Calu3 (cell line): ENCODE measurements at regions not wholly inside any gene's neighbourhood (a gene's known extent, or its start where the extent isn't known, plus 50 kb on each side); places are given as distances from the start of the nearest gene placed in this dataset.

Experiments used
- BruUV-seq: library from RNA; stranded (reverse); fragments of 400-500 nt; replicated peaks from 2 replicates; lab custom pipeline; 2021; lab: Mats Ljungman, UMichigan
- CTCF ChIA-PET: fragments of 300-600 bp; sonication (Branson Sonifier 250); formaldehyde crosslinking; loops from one replicate; lab custom pipeline; 2022; ENCODE audit warnings: antibody characterized with exemption; lab: Charles Lee
- DNase-seq: peaks from one replicate; pipeline ENCODE4 v3.0.0; 2022
- H3K27ac Mint-ChIP-seq: one replicate; pipeline ENCODE4 v1.8.0; 2022; ENCODE audit warnings: mixed read lengths; ENCODE audit not compliant: unreplicated experiment
- H3K27me3 Mint-ChIP-seq: one replicate; pipeline ENCODE4 v1.8.0; 2022; ENCODE audit warnings: mixed read lengths; ENCODE audit not compliant: unreplicated experiment
- H3K36me3 Mint-ChIP-seq: one replicate; pipeline ENCODE4 v1.8.0; 2022; ENCODE audit warnings: mild to moderate bottlenecking, moderate library complexity, mixed read lengths; ENCODE audit not compliant: insufficient read depth, unreplicated experiment
- H3K4me1 Mint-ChIP-seq: one replicate; pipeline ENCODE4 v1.8.0; 2022; ENCODE audit warnings: mild to moderate bottlenecking, low read depth, mixed read lengths; ENCODE audit not compliant: unreplicated experiment
- H3K4me3 Mint-ChIP-seq: one replicate; pipeline ENCODE4 v1.8.0; 2022; ENCODE audit warnings: mild to moderate bottlenecking, low read depth, moderate library complexity, mixed read lengths; ENCODE audit not compliant: unreplicated experiment
- H3K9me3 Mint-ChIP-seq: one replicate; pipeline ENCODE4 v1.8.0; 2022; ENCODE audit warnings: low read depth, mixed read lengths; ENCODE audit not compliant: unreplicated experiment
- CTCF ChIP-seq: fragments of 200-600 bp; IDR thresholded peaks from one replicate; pipeline ENCODE4 v1.8.0; 2022; ENCODE audit warnings: antibody characterized with exemption; ENCODE audit not compliant: unreplicated experiment
- intact Hi-C: fragments of 100-400 bp; cut with micrococcal nuclease; formaldehyde crosslinking; loops from one replicate; pipeline ENCODE4 v1.10.0; 2022; ENCODE audit not compliant: unreplicated experiment

DNA sequence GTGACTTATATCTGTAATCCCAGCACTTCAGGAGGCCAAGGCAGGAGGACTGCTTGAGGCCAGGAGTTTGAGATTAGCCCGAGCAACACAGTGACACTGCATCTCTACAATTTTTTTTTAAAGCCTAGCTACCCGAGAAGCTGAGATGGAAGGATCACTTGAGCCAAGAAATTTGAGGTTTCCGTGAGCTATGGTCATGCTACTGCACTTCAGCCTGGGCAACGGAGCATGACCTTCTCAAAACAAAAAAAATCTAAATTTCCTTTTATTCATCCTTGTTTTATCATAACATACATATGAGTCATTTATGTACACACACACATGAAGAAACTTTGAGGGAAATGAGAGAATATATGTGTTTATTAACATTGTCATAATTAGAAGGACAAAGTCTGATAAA is 277.5 kb upstream of the MAGI2 start:
- Mint-ChIP-seq H3K4me1 (peaks cover 6% of the 10 kb centered on the region), H3K4me3 (no peak overlapping the region), H3K27me3 (no peaks in the 10 kb centered on the region), H3K9me3 (peaks cover 5% of the 10 kb centered on the region), H3K36me3 (no peaks in the 10 kb centered on the region), H3K27ac (no peak overlapping the region)
- DNase-seq = no peak
- BruUV-seq = no TSS peak
- intact Hi-C loops = no loop called here
- no peak for TF ChIP-seq CTCF
- CTCF ChIA-PET = no interaction called here

DNA sequence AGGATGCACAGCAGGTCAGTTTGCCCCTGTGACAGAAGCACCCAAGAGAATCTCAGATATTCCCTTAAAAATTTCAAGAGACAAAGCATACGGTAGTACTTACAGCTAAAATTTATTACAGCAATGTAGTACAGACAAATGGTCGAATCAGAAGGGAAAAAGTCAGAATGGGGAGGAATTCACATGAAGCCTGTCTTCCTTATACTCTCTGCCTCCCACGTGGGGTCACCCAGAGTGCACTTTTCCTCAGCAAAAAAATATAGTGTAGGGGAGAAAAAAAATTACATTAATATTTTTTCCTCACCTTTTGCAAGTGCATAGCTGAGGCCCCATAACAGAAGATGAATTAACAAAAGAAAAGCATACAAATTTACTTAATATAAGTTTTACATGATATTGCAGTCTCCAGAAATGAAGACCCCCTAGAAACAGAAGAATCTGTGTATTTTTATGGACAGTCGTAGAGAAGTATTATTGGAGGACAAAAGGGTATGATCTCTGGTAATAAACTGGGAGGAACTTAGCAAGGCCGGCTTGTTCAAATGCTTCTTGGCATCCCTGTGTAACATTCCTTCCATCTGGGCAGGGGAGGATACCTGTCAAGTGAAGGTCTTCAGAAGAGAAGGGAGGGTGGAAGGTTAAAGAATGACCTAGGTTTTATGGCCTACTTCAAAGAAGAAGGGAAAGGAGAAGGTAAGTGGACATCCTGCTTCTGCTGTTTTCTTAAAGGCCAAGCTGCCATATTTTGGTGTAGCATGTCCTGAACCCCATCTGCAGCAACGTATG is 270.6 kb upstream of the MAGI2 start:
- DNase-seq = no peak
- Mint-ChIP-seq H3K27me3 (no peaks in the 10 kb centered on the region), H3K36me3 (no peaks in the 10 kb centered on the region), H3K4me1 (no peaks in the 10 kb centered on the region), H3K4me3 (no peak overlapping the region), H3K9me3 (no peaks in the 10 kb centered on the region), H3K27ac (no peak overlapping the region)
- BruUV-seq = no TSS peak
- TF ChIP-seq CTCF = no peak
- intact Hi-C loops = no loop called here
- CTCF ChIA-PET = no interaction called here

- CTCF ChIA-PET = no interaction called here
- Mint-ChIP-seq H3K9me3 (no peaks in the 10 kb centered on the region), H3K27me3 (no peaks in the 10 kb centered on the region), H3K4me1 (no peaks in the 10 kb centered on the region), H3K36me3 (no peaks in the 10 kb centered on the region), H3K27ac (no peak overlapping the region), H3K4me3 (no peak overlapping the region)
- no peak for TF ChIP-seq CTCF
- no TSS peak for BruUV-seq
- no peak for DNase-seq
- intact Hi-C loops = no loop called here
These were observed 268.8 kb upstream of the MAGI2 start for GRCh38 chr7:79722217-79722616.

DNA sequence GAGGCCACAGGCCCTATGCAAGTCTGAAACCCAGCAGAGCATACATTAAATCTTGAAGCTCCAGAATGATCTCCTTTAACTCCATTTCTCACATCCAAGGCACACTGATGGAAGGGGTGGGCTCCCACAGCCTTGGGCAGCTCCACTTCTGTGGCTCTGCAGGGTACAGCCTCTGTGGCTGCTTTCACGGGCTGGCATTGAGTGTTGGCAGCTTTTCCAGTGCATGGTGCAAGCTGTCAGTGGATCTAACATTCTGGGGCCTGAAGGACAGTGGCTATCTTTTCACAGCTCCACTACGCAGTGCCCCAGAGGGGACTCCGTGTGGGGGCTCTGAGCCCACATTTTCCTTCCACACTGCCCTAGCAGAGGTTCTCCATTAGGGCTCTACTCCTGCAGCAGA is 265.7 kb upstream of the MAGI2 start:
- intact Hi-C loops = no loop called here
- H3K27ac Mint-ChIP-seq = no peak overlapping the region
- H3K9me3 Mint-ChIP-seq = no peaks in the 10 kb centered on the region
- H3K36me3 Mint-ChIP-seq = no peaks in the 10 kb centered on the region
- BruUV-seq = no TSS peak
- H3K4me1 Mint-ChIP-seq = no peaks in the 10 kb centered on the region
- CTCF ChIA-PET = no interaction called here
- no peak for TF ChIP-seq CTCF
- H3K27me3 Mint-ChIP-seq = no peaks in the 10 kb centered on the region
- no peak for DNase-seq
- H3K4me3 Mint-ChIP-seq = no peak overlapping the region
